ENCODE measurements at regions not wholly inside any gene's neighbourhood (a gene's known extent, or its start where the extent isn't known, plus 50 kb on each side); places are given as distances from the start of the nearest gene placed in this dataset.

DNA sequence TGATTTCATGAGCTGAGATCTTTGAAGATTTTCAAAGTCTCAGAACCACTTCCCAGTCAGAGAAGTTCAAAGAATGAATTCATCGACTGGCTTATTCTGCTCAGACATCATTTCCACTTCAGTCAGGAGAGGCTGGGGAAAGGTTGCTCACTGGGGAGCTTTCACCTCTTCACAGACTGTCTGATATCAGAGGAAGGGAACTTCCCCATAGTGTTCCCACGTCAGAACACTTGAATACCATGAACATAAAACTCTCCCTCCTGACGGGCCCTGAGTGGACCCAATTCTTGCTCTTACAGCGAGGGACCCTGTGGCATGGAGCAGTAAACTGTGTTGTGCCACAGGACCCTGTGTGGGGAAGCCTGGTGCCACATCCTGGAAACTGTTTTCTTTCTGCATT lies 492.6 kb downstream of the COG6 start:
- H3K9me3 ChIP-seq (ENCODE audit: control insufficient read depth in 5 of 5, low read length in 5 of 5): no peaks in the 10 kb centered on the region
- no peaks in the 10 kb centered on the region for H3K36me3 ChIP-seq (ENCODE audit: control insufficient read depth in 5 of 5, insufficient read depth in 5 of 5, low read length in 5 of 5)
- H3K9ac ChIP-seq (ENCODE audit: low read length in 5 of 5): no peak overlapping the region
- H3K27ac ChIP-seq (ENCODE audit: low read depth, low read length): no peak overlapping the region
- no peak overlapping the region for H3K4me3 ChIP-seq (ENCODE audit: low read depth in 1 of 5, low read length in 5 of 5)
- no peaks in the 10 kb centered on the region for H3K27me3 ChIP-seq (ENCODE audit: control insufficient read depth in 5 of 5, insufficient read depth in 4 of 5, low read length in 5 of 5)
- H3K4me1 ChIP-seq (ENCODE audit: control insufficient read depth in 5 of 5, insufficient read depth in 5 of 5, low read length in 5 of 5): peaks cover 0 to 19% (median 15%) of the 10 kb centered on the region in 5 donors

DNA sequence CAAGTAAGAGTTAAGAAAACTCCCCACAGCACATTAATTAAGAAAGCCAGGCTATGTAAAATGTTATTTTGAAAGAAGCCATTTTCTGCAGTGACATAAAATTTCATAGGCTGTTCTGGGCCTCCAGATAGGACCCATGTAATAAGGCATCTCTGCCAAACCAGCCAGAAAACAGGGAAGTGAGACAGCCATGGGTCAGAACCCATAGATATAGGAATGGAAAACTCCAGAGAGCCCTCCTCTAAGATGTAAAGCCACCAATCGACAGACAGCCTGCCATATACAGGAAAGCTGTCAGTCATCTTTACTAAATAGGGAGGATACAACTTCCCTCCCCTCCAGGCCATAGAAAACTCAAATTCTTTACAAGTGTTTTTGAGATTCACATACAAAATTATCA lies 493.3 kb downstream of the COG6 start:
- H3K9ac ChIP-seq (ENCODE audit: low read length in 5 of 5): no peak overlapping the region
- no peaks in the 10 kb centered on the region for H3K36me3 ChIP-seq (ENCODE audit: control insufficient read depth in 5 of 5, insufficient read depth in 5 of 5, low read length in 5 of 5)
- H3K4me3 ChIP-seq (ENCODE audit: low read depth in 1 of 5, low read length in 5 of 5): no peak overlapping the region
- no peaks in the 10 kb centered on the region for H3K9me3 ChIP-seq (ENCODE audit: control insufficient read depth in 5 of 5, low read length in 5 of 5)
- no peaks in the 10 kb centered on the region for H3K27me3 ChIP-seq (ENCODE audit: control insufficient read depth in 5 of 5, insufficient read depth in 4 of 5, low read length in 5 of 5)
- H3K27ac ChIP-seq (ENCODE audit: low read depth, low read length): peak overlapping the region; percentile 64
- peaks cover 0 to 25% (median 15%) of the 10 kb centered on the region in 5 donors for H3K4me1 ChIP-seq (ENCODE audit: control insufficient read depth in 5 of 5, insufficient read depth in 5 of 5, low read length in 5 of 5)

DNA sequence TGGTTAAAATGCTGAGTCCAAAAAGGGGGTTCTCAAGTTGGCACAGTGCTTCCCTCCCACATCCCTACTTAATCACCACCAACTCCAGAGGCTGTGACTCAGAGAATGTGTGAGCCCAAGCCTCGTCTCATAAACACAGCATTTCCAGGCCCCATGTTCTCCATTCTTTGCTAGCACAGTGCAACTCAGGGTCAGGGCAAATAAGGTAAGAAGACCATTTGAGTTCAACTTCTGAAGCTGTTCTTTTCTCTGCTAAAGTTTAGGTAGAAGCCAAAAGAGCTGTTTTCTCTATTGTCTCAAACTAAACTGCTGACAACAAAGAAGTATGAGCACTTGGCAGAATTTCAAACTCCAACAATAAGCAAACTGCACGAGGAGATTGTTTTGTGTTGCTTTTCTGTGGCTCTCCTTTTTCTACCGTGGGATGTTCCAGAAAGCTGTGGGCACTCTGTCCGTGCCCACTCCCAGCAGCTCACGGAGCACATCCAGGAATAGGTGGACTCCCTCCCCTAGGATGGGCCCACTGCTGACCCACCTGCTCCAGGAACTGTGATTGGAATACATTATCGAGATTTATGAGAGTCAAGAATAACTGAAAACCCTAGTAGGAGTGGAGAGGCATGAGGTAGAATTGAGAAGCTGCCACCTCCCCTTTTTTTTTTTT lies 494.3 kb downstream of the COG6 start:
- Histone ChIP-seq H3K9me3 (ENCODE audit: control insufficient read depth in 5 of 5, low read length in 5 of 5) (no peaks in the 10 kb centered on the region), H3K9ac (ENCODE audit: low read length in 5 of 5) (no peak overlapping the region), H3K36me3 (ENCODE audit: control insufficient read depth in 5 of 5, insufficient read depth in 5 of 5, low read length in 5 of 5) (no peaks in the 10 kb centered on the region), H3K27ac (ENCODE audit: low read depth, low read length) (peak overlapping the region; percentile 64), H3K4me1 (ENCODE audit: control insufficient read depth in 5 of 5, insufficient read depth in 5 of 5, low read length in 5 of 5) (peaks cover 0 to 26% (median 15%) of the 10 kb centered on the region in 5 donors), H3K27me3 (ENCODE audit: control insufficient read depth in 5 of 5, insufficient read depth in 4 of 5, low read length in 5 of 5) (no peaks in the 10 kb centered on the region), H3K4me3 (ENCODE audit: low read depth in 1 of 5, low read length in 5 of 5) (no peak overlapping the region)

DNA sequence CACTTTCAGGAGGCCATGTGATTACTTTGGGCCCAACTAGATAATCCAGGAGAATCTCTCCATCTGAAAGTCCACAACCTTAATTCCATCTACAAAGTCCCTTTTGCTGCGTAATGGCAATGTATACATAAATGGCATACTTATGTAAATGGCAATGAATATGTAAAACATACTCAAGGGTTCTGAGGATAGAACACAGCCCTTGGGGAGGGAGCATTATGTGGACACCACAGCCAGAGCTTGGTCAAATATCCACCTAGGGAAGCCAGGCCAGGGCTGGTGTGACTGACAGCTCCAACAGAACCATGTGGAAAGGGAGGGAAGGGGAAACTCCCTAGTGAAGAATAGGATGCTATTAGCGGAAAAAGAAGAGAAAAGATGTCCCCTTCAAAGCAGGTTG lies 496.2 kb downstream of the COG6 start:
- no peaks in the 10 kb centered on the region for H3K9me3 ChIP-seq (ENCODE audit: control insufficient read depth in 5 of 5, low read length in 5 of 5)

DNA sequence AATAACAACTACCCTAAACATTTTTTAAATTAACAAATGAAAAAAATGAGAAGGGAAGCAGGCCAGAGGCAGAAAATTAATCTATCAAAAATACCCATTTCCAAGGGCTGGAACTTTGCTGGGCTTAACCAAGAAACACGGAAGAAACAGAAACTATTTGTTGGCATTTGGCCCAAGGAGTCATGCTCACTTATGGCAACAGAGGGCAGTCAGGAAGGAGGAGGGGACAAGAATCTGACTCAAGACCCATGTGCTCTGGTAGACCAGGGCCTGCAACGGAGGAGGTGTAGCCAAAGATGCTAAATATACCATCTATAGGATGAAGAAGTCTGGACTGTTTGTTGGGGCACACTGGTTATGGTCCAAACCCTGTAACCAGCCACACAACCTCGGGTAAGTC lies 496.7 kb downstream of the COG6 start:
- no peaks in the 10 kb centered on the region for H3K36me3 ChIP-seq (ENCODE audit: control insufficient read depth in 5 of 5, insufficient read depth in 5 of 5, low read length in 5 of 5)
- no peak overlapping the region for H3K4me3 ChIP-seq (ENCODE audit: low read depth in 1 of 5, low read length in 5 of 5)
- H3K4me1 ChIP-seq (ENCODE audit: control insufficient read depth in 5 of 5, insufficient read depth in 5 of 5, low read length in 5 of 5): peaks cover 0 to 22% (median 15%) of the 10 kb centered on the region in 5 donors
- H3K27me3 ChIP-seq (ENCODE audit: control insufficient read depth in 5 of 5, insufficient read depth in 4 of 5, low read length in 5 of 5): no peaks in the 10 kb centered on the region
- H3K9me3 ChIP-seq (ENCODE audit: control insufficient read depth in 5 of 5, low read length in 5 of 5): no peaks in the 10 kb centered on the region
- H3K27ac ChIP-seq (ENCODE audit: low read depth, low read length): no peak overlapping the region
- no peak overlapping the region for H3K9ac ChIP-seq (ENCODE audit: low read length in 5 of 5)

More for the DNA sequence above, 496.2 kb downstream of the COG6 start:
- H3K27ac ChIP-seq (ENCODE audit: low read depth, low read length): no peak overlapping the region
- H3K27me3 ChIP-seq (ENCODE audit: control insufficient read depth in 5 of 5, insufficient read depth in 4 of 5, low read length in 5 of 5): no peaks in the 10 kb centered on the region
- no peak overlapping the region for H3K9ac ChIP-seq (ENCODE audit: low read length in 5 of 5)
- H3K36me3 ChIP-seq (ENCODE audit: control insufficient read depth in 5 of 5, insufficient read depth in 5 of 5, low read length in 5 of 5): no peaks in the 10 kb centered on the region
- H3K4me1 ChIP-seq (ENCODE audit: control insufficient read depth in 5 of 5, insufficient read depth in 5 of 5, low read length in 5 of 5): peaks cover 0 to 22% (median 15%) of the 10 kb centered on the region in 5 donors
- H3K4me3 ChIP-seq (ENCODE audit: low read depth in 1 of 5, low read length in 5 of 5): no peak overlapping the region

DNA sequence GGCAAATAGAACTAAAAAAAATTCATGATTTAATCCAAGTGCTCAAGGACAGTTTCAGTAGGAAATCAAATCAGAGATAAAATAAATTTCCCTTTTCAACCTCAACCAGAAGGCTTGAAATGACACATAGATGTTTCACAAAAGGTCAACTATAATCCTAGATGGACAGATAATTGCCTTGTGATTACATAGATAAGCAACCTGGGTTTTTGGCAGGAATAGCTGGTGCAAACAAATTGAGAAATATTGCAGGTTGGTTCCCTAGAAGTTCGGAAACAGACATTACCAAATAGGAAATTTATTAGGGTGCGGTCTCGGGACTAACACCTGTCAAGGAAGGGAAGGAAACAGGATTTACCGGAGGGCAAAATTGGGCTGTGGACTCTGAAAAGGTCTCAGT lies 497.5 kb downstream of the COG6 start:
- no peak overlapping the region for H3K9ac ChIP-seq (ENCODE audit: low read length in 5 of 5)
- no peak overlapping the region for H3K27ac ChIP-seq (ENCODE audit: low read depth, low read length)
- H3K36me3 ChIP-seq (ENCODE audit: control insufficient read depth in 5 of 5, insufficient read depth in 5 of 5, low read length in 5 of 5): no peaks in the 10 kb centered on the region
- peaks cover 0 to 22% (median 15%) of the 10 kb centered on the region in 5 donors for H3K4me1 ChIP-seq (ENCODE audit: control insufficient read depth in 5 of 5, insufficient read depth in 5 of 5, low read length in 5 of 5)
- H3K27me3 ChIP-seq (ENCODE audit: control insufficient read depth in 5 of 5, insufficient read depth in 4 of 5, low read length in 5 of 5): no peaks in the 10 kb centered on the region
- no peaks in the 10 kb centered on the region for H3K9me3 ChIP-seq (ENCODE audit: control insufficient read depth in 5 of 5, low read length in 5 of 5)
- H3K4me3 ChIP-seq (ENCODE audit: low read depth in 1 of 5, low read length in 5 of 5): no peak overlapping the region

DNA sequence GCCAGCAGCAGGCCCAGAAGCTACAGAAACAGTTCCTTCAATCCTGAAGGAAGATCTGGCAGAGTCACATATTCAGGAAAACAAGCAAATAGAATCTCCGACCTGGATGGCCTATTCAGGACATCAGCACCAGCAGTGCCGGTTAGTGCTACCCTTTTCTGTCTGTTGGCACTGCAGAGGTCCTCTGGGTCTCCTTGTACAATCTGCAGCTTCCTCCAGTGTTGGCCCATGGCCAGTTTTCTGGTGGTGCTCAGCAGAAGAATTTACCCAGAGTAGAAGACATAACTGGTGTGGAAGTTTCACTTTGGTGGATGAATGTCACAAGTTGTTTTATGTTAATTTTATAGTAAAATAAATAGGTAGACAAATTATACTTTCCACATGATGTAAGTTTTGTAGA lies 498.1 kb downstream of the COG6 start:
- Histone ChIP-seq H3K4me3 (ENCODE audit: low read depth in 1 of 5, low read length in 5 of 5) (no peak overlapping the region), H3K4me1 (ENCODE audit: control insufficient read depth in 5 of 5, insufficient read depth in 5 of 5, low read length in 5 of 5) (peaks cover 0 to 22% (median 15%) of the 10 kb centered on the region in 5 donors), H3K27me3 (ENCODE audit: control insufficient read depth in 5 of 5, insufficient read depth in 4 of 5, low read length in 5 of 5) (no peaks in the 10 kb centered on the region), H3K27ac (ENCODE audit: low read depth, low read length) (no peak overlapping the region), H3K36me3 (ENCODE audit: control insufficient read depth in 5 of 5, insufficient read depth in 5 of 5, low read length in 5 of 5) (no peaks in the 10 kb centered on the region), H3K9ac (ENCODE audit: low read length in 5 of 5) (no peak overlapping the region), H3K9me3 (ENCODE audit: control insufficient read depth in 5 of 5, low read length in 5 of 5) (no peaks in the 10 kb centered on the region)

DNA sequence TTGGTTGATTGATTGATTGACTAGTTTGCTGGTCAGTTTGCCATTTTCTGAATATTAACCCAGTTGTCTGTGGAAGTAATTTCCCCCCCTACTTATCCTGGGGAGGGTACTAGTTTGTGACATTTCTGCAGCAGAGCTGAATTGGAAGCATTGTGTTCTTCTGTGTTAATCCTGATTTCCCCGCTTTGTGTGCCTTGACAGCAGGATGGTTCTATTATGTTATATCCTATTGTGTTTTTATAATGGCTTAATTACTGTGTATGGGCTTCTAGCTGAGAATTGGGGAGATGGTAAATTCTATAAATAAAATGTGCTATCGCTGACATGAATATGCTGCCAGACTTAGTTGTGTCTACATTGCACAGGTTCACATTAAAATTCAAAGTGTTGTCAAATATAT lies 499.7 kb downstream of the COG6 start:
- Histone ChIP-seq H3K27me3 (ENCODE audit: control insufficient read depth in 5 of 5, insufficient read depth in 4 of 5, low read length in 5 of 5) (no peaks in the 10 kb centered on the region), H3K27ac (ENCODE audit: low read depth, low read length) (no peak overlapping the region), H3K4me1 (ENCODE audit: control insufficient read depth in 5 of 5, insufficient read depth in 5 of 5, low read length in 5 of 5) (peaks cover 0 to 12% (median 5%) of the 10 kb centered on the region in 5 donors), H3K9ac (ENCODE audit: low read length in 5 of 5) (no peak overlapping the region), H3K36me3 (ENCODE audit: control insufficient read depth in 5 of 5, insufficient read depth in 5 of 5, low read length in 5 of 5) (no peaks in the 10 kb centered on the region), H3K4me3 (ENCODE audit: low read depth in 1 of 5, low read length in 5 of 5) (no peak overlapping the region), H3K9me3 (ENCODE audit: control insufficient read depth in 5 of 5, low read length in 5 of 5) (no peaks in the 10 kb centered on the region)

DNA sequence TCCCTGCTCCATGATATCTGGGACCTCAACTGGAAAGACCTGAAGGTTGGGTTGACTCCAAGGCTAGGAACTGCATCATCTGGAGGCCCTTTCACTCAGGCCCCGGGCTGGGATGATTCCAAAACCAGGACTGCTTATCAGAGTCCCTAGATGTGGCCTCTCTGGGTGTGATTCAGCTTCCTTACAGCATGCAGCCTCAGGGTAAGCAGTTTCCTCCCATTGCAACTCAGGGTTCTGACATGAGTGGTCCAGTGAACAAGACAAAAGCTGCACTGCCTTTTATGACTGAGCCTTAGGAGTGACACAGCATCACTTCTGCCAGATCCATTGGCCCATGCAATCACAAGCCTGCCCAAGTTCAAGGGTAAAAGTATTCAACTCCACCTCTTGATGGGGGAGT lies 502.8 kb downstream of the COG6 start:
- Histone ChIP-seq H3K9me3 (ENCODE audit: control insufficient read depth in 5 of 5, low read length in 5 of 5) (no peaks in the 10 kb centered on the region), H3K27ac (ENCODE audit: low read depth, low read length) (no peak overlapping the region), H3K4me3 (ENCODE audit: low read depth in 1 of 5, low read length in 5 of 5) (no peak overlapping the region), H3K36me3 (ENCODE audit: control insufficient read depth in 5 of 5, insufficient read depth in 5 of 5, low read length in 5 of 5) (no peaks in the 10 kb centered on the region), H3K4me1 (ENCODE audit: control insufficient read depth in 5 of 5, insufficient read depth in 5 of 5, low read length in 5 of 5) (peaks cover 0 to 8% (median 3%) of the 10 kb centered on the region in 5 donors), H3K9ac (ENCODE audit: low read length in 5 of 5) (no peak overlapping the region), H3K27me3 (ENCODE audit: control insufficient read depth in 5 of 5, insufficient read depth in 4 of 5, low read length in 5 of 5) (no peaks in the 10 kb centered on the region)

DNA sequence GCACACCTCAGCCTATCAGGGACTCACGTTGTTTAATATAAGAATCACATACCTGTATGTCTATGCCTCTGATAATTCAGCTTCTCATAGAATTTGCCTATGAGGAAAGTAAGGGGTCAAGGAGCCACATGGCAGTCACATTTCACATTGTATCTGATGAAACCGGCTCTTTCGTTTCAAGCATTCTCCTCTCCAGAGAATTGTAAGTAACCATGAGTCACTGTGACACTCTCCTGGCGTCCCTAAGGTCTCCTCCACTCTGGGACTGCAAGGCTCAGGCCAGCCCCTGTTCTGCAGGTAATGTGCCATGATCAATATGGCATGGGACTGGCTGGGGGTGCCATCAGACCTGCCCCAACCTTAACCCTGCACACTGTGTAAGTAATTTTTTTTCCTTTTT lies 503.3 kb downstream of the COG6 start:
- Histone ChIP-seq H3K4me1 (ENCODE audit: control insufficient read depth in 5 of 5, insufficient read depth in 5 of 5, low read length in 5 of 5) (peaks cover 0 to 7% (median 2%) of the 10 kb centered on the region in 5 donors), H3K9me3 (ENCODE audit: control insufficient read depth in 5 of 5, low read length in 5 of 5) (no peaks in the 10 kb centered on the region), H3K4me3 (ENCODE audit: low read depth in 1 of 5, low read length in 5 of 5) (no peak overlapping the region), H3K27me3 (ENCODE audit: control insufficient read depth in 5 of 5, insufficient read depth in 4 of 5, low read length in 5 of 5) (no peaks in the 10 kb centered on the region), H3K36me3 (ENCODE audit: control insufficient read depth in 5 of 5, insufficient read depth in 5 of 5, low read length in 5 of 5) (no peaks in the 10 kb centered on the region), H3K9ac (ENCODE audit: low read length in 5 of 5) (no peak overlapping the region), H3K27ac (ENCODE audit: low read depth, low read length) (no peak overlapping the region)

Measured in subcutaneous abdominal adipose tissue (tissue), 5 donors.